ENCODE measurements at regions not wholly inside any gene's neighbourhood (a gene's known extent, or its start where the extent isn't known, plus 50 kb on each side); places are given as distances from the start of the nearest gene placed in this dataset.
A peak's percentile ranks its signal among the peaks of the same experiment; 100 is the strongest.
"Not testable (repeated sequence)": the region's sequence is repeated elsewhere in the genome, so short reads cannot be mapped to it uniquely, and the experiment has no call there.

DNA sequence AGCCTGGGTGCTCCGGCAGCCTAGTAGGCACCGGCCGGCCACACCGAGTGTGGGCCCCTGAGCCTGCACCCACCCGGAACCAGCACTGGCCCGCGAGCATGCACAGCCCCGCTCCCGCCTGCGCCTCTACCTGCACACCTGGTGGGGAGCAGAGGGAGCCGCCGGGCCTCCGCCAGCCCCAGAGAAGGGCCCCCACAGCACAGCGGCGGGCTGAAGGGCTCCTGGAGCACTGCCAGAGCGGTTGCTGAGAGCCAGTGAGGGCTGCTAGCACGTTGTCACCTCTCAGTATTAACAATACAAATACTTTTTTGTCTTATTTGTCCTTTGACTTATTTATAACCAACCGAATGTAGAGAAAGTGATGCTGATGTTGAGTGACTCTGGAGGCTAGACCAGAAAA, 842.4 kb upstream of the TPTE start:
- intact Hi-C loops (cut with DNase I); DNase-seq: not testable (repeated sequence)

DNA sequence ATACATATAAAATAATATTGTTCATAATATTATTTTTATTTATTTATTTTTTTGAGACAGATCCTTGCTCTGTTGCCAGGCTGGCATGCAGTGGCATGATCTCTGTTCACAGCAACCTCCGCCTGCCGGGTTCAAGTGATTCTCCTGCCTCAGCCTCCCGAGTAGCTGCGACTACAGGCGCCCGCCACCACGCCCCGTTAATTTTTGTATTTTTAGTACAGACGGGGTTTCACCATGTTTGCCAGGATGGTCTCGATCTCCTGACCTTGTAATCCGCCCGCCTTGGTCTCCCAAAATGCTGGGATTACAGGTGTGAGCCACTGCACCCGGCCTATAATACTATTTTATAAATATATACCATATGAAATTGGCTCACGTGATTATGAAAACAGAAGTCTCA, 832.4 kb upstream of the TPTE start:
- DNase-seq; ATAC-seq; intact Hi-C loops (cut with DNase I): not testable (repeated sequence)

More for the DNA sequence above, 842.4 kb upstream of the TPTE start:
- ATAC-seq = not testable (repeated sequence)

DNA sequence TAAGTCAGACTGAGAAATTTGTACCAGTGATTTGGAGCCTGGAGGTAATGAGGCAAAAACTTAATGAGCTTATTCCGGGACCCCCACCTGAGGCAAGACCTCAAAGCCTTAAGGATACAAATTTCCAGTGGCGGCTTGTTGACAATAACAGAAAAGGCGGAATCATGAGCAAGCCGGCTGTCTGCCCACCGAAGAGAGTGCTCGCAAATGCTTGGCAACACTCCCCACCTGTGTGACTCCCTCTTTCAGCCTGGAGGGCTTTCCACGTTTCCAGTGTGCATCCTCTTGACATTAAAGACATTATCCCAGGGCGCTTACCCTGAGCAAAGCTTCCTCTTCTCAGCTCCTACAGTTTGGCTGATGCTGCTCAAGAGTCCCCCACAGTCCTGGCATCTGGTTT, 830.4 kb upstream of the TPTE start:
- DNase-seq = peak; percentile 21
- ATAC-seq; intact Hi-C loops (cut with DNase I): not testable (repeated sequence)

DNA sequence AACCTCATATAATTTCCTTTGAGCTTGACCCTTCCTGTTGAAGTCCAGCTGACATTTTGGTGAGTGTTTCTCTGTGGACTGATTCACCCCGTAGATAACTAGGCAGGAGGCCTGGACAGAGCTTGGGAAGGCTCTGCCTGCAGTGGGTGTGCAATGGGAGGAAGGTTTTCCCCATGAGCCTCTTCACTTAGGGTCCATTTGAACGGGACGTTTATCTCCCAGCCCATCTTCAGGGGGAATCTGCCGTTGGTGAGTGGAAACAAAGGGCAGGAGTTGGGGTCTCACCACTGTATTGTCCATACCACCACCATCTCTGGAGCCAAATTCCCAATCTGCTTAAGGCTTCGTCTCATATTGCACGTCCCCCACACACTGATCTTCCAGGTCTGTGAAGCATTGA, 825.6 kb upstream of the TPTE start:
- ATAC-seq; DNase-seq; intact Hi-C loops (cut with DNase I): not testable (repeated sequence)

DNA sequence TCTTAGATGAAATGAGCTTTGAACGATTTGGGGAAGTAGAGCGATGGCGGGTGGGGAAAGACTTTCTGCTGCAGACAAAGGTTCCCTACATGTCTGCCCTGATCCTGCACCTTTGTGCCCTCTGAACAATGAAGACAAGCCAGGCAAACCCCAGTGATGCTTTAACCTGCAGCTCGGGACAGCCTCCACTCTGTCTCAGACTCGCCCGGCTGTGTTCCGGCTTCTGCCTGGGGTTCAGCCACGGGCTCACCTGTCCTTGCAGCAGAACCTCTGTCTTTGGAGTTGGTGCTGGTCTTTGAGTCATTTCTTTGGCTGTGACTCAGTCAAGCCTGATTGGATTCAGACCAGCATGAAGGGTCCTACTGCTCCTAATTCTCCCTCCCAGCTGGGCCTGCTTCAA, 823.6 kb upstream of the TPTE start:
- ATAC-seq; intact Hi-C loops (cut with DNase I); DNase-seq: not testable (repeated sequence)

DNA sequence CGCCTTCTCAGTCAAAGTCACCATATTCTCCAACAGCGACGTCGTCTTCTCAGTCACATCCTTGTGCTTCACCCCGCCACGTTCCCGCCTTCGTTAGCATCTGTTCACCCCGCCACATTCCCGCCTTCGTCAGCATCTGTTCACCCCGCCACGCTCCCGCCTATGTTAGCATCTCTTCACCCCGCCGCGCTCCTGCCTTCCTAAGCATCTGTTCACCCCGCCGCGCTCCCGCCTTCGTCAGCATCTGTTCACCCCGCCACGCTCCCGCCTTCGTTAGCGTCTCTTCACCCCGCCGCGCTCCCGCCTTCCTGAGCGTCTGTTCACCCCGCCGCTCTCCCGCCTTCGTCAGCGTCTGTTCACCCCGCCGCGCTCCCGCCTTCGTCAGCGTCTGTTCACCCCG, 816.4 kb upstream of the TPTE start:
- DNase-seq; ATAC-seq; intact Hi-C loops (cut with DNase I): not testable (repeated sequence)

DNA sequence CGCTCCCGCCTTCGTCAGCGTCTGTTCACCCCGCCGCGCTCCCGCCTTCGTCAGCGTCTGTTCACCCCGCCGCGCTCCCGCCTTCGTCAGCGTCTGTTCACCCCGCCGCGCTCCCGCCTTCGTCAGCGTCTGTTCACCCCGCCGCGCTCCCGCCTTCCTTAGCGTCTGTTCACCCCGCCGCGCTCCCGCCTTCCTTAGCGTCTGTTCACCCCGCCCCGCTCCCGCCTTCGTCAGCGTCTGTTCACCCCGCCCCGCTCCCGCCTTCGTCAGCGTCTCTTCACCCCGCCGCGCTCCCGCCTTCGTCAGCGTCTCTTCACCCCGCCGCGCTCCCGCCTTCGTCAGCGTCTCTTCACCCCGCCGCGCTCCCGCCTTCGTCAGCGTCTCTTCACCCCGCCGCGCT, 815.9 kb upstream of the TPTE start:
- intact Hi-C loops (cut with DNase I); DNase-seq; ATAC-seq: not testable (repeated sequence)

DNA sequence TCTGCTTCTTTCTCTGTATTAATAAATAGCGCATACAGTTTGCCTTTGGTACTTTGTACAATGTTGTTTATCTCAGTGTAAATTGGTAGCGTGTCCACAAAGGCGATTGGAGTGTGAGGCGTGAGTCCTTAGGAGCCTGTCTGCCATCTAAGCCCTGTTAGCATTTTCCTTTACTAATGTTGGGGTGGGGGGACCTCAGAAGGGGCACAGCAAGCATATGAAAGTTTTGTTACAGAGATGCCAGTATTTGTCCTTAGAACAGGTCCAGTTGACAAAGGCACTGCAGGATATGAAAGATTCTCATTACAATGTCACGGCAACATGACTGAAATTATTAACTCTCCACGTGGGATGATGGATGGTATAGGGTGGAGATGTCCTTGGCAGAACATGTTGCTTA, 796.8 kb upstream of the TPTE start:
- DNase-seq; ATAC-seq; intact Hi-C loops (cut with DNase I): not testable (repeated sequence)

DNA sequence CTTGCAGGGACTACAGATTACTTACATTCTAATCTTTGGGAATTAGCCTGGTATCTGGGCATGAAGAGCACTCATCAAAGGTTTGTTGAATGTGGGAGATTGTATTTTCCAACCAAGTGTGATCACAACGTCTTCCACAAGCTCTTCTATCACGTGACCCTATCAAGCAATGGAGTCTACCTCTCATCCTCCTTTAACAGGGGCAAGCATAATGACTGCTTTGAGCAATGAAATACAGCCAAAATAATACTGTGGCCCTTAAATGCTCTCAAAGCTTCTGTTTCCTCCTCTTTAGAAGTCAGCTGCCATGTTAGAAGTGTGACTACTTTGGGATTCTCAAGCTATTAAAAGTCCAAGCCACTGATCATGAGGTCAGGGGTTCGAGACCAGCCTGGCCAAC, 794.2 kb upstream of the TPTE start:
- DNase-seq; ATAC-seq; intact Hi-C loops (cut with DNase I): not testable (repeated sequence)

DNA sequence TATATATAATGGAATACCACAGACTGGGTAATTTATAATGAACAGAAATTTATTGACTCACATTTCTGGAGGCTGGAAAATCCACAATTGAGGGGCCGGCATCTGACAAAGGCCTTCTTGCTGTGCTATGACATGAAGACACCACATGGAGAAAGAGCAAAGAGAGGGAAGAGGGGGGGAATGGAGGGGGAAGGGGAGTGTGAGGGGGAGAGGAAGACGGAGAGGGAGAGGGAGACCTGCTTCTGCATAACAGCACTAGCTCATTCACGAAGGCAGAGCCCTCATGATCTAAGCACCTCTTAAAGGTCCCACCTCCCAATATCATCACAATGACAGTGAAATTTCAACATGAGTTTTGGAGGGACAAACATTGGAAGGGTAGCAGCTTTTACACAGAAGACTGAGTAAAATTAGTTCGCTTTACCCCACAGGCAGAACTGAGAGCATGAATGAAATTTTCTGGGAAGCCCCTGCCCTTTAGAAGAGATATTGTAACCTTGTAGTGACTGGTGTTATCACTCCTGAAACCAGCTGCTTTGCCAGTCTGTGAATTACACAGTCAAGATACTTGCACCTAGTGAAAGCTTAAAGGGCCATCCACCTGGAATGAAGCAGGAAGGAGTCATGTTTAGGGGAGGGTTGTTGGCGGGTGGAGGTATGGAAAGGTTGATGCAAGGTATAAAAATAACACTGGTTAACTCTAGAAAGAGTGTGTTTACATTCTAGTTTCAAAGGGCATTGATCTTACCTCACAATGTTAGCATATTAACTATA, 793.0 kb upstream of the TPTE start:
- intact Hi-C loops (cut with DNase I); DNase-seq: not testable (repeated sequence)
- peak in 1 of 2 donors; percentile 63 for ATAC-seq

DNA sequence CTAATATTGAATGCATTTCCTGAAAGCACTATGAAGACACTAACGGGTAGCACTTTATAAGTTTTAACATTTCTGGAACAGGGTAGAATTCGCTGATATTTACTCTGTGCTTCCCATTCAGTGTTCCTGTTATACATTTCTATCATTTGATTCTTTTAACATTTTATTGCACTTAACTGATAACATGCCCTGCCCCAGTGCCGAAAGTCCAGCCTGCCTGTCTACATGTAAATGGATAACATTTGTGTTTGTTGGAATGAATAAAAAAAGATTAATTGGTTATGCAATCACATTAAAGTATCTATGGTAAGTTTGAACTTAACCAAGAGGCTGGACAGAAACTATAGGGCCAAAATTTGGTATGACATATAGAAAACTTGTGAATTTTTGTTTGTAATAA, 790.5 kb upstream of the TPTE start:
- DNase-seq (no peak), ATAC-seq (no peak)
- intact Hi-C loops (cut with DNase I) = no loop called here

DNA sequence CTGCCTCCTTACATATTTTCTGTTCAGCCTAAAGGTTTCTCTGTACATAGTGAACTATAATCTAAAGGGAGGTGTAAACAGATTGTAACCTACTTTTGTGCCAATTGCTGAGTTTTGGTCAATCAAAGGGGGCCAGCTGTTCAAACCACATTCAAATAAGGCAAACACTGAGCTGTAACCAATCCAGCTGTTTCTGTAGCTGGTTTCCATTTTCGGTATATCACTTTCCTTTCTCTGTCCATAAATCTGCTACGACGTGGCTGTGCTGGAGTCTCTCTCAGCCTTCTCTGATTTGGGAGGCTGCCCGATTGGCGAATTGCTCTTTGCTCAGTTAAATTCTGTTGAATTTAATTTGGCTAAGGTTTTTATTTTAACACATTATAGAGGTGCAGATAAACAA, 790.1 kb upstream of the TPTE start:
- ATAC-seq; DNase-seq; intact Hi-C loops (cut with DNase I): not testable (repeated sequence)

DNA sequence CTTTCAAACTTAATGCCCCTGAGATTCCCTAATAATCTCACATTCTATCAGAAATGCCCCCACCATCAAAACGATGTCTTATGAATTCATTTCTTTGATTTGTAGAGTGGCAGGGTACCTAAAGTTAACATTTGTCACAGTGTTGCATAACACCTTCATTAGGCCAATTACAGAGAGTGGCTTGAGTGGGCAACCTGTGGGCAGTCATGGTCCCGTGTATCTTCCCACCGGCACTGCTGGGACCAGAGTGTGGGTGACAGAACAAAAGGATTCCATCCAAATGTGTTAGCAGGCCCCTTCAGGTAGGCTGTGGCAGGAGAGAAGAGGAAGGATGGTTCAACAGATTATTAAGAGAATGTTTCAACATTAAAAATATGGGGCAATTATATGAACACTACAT, 788.8 kb upstream of the TPTE start:
- intact Hi-C loops (cut with DNase I); DNase-seq; ATAC-seq: not testable (repeated sequence)

DNA sequence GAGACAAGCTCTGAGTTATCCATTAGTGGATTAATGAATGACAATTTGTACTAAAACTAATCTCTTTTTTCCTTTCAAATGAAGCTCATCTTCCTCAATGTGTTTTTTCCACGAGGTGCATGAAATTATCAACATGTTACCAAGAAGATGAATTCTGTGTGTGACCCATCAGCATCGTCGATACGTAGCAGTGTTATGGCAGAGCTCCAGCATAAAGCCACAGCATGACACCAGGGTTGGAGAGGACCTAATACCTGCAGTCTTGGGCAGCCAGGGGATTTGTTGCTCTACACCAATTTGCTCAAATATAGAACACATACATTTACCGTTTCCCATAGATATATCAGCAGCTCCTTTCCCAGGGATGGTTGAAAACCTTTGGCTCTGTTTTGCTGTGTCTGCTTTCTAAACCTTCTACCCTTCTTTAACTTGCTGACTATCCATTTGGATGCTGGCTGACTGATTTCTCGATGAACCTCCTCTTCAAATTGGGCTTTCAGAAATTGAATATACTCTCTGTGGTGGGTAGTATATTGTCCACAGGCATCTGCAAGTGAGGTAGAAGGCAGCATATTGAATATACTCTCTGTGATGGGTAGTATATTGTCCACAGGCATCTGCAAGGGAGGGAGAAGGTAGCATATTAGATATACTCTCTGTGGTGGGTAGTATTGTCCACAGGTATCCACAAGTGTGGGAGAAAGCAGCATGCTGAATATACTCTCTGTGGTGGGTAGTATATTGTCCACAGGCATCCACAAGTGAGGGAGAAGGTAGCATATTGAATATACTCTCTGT, 787.4 kb upstream of the TPTE start:
- intact Hi-C loops (cut with DNase I); ATAC-seq; DNase-seq: not testable (repeated sequence)

DNA sequence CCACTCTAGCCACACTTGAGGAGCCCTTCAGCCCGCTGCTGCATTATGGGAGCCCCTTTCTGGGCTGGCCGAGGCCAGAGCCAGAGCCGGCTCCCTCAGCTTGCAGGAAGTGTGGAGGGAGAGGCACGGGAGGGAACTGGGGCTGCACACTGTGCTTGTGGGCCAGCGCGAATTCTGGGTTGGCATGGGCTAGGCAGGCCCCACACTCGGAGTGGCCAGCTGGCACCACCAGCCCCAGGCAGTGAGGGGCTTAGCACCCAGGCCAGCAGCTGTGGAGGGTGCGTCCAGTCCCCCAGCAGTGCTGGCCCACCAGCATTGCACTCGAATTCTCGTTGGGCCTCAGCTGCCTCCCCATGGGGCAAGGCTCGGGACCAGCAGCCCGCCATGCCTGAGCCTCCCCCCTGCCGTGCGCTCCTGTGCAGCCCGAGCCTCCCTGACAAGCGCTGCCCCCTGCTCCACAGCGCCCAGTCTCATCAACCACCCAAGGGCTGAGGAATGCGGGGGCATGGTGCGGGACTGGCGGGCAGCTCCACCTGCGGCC, 785.9 kb upstream of the TPTE start:
- intact Hi-C loops (cut with DNase I) = no loop called here
- DNase-seq = no peak
- ATAC-seq = peak in 1 of 2 donors; percentile 31

DNA sequence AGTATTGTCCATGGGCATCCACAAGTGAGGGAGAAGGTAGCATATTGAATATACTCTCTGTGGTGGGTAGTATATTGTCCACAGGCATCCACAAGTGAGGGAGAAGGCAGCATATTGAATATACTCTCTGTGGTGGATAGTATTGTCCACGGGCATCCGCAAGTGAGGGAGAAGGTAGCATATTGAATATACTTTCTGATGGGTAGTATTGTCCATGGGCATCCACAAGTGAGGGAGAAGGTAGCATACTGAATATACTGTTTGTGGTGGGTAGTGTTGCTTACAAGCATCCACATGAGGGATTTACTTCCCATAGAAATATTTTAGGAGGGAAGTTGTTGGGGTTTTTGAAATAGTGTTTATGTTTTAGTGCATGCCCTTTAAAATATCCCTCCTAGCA, 784.1 kb upstream of the TPTE start:
- intact Hi-C loops (cut with DNase I); ATAC-seq; DNase-seq: not testable (repeated sequence)

DNA sequence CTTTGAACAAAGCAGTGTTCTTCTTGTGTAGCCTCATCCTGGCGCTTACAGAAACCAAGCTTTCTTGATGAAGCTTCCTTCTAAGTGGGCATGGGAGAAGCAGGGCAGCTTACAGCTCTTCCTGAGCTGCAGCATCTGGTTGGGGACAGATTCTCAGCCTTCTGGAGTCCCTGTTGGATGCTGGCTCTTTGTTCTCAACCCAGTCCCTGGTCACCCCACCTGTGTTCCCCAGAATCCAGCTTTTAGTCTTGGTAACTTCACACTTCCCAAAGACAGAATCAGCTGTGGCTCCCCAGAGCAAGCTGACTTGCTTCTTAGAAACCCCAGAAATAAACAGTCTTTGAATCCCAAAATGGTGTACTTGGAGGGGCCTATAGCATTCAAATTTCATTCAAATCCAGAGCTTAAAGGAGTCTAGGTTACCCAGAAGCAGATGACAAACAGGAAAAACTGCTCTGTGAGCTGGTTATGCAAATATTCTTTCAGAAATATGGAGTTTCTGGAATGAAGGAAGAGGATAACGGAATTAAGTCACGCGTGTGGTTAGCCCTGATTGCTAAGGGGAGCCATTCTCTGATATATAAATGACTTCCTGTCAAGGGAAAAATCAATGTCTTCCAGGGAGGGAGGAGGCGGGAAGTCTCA, 783.4 kb upstream of the TPTE start:
- DNase-seq; ATAC-seq; intact Hi-C loops (cut with DNase I): not testable (repeated sequence)

DNA sequence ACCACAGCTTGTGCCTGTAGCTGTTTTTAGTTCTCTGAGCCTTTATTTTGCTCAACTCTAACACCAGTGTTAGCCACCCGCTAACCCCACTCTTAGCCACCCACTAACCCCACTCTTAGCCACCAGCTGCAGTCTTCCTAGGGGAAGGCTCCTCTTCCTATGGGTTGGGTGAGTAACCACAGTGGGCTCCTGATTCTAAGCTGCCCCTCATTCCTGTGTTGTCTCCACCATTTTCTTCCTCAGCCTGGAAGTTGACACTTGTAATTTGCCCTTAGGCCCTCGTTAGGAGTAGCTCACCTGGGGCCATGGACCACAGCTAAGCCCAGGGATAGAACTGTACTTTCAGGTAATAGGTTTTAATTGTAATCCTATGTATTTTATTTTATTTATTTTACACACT, 782.9 kb upstream of the TPTE start:
- ATAC-seq (no peak), DNase-seq (no peak)
- intact Hi-C loops (cut with DNase I) = no loop called here

DNA sequence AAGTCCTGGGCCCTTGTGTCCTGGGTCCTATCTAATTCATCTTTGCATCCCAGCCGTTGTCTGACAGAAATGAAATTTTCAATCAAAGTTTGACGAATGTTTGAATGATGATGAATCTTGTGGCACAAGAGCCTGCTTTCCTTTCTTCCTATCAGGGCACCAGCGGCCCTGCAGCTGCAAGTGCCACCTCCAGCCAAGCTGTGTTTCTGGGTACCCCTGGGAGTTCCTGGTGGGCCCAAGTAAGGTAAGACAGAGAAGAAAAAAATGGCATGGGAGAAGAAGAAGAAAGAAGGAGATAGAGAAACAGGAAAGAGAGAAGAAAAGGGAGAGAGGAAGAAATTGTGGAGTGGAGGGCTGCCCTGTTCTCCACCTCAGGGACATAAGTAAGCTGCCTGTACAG, 782.1 kb upstream of the TPTE start:
- DNase-seq (no peak), ATAC-seq (no peak)
- intact Hi-C loops (cut with DNase I) = no loop called here

Data from left cardiac atrium (tissue), 4 donors.